Keratinocyte (primary cell): ENCODE measurements at regions not wholly inside any gene's neighbourhood (a gene's known extent, or its start where the extent isn't known, plus 50 kb on each side); places are given as distances from the start of the nearest gene placed in this dataset.

Experiments
- DNase-seq: peaks from one replicate; pipeline ENCODE4 v3.0.0-alpha.2; 2011; ENCODE audit warnings: low read depth, missing footprints, low spot score
- FAIRE-seq: peaks from 2 replicates; lab custom pipeline; 2011; peaks lifted over from hg19 to GRCh38; lab: Jason Lieb, UNC
- H2AFZ ChIP-seq: 2 replicates; pipeline ENCODE4 v1.6.0; 2012; ENCODE audit warnings: low read length, control low read depth, inconsistent platforms; ENCODE audit not compliant: control insufficient read depth
- H3K27ac ChIP-seq: 2 replicates; pipeline ENCODE4 v1.5.1; 2011; ENCODE audit warnings: low read length; ENCODE audit not compliant: control insufficient read depth, insufficient read depth
- H3K27me3 ChIP-seq: 3 replicates; pipeline ENCODE4 v1.6.0; 2011; ENCODE audit warnings: low read length; ENCODE audit not compliant: control insufficient read depth, insufficient read depth; ENCODE audit errors: extremely low read depth
- H3K36me3 ChIP-seq, 2 experiments: 2 replicates in 1 of 2; 3 replicates in 1 of 2; pipeline ENCODE4 v1.5.1; 2011; ENCODE audit warnings: low read length in 2 of 2, mild to moderate bottlenecking in 1 of 2; ENCODE audit not compliant: control insufficient read depth in 2 of 2, insufficient read depth in 2 of 2; ENCODE audit errors: extremely low read depth in 1 of 2
- H3K4me1 ChIP-seq: 3 replicates; pipeline ENCODE4 v1.5.1; 2011; ENCODE audit warnings: low read length; ENCODE audit not compliant: control insufficient read depth, insufficient read depth; ENCODE audit errors: extremely low read depth
- H3K4me2 ChIP-seq: 3 replicates; pipeline ENCODE4 v1.6.0; 2011; ENCODE audit warnings: low read depth, low read length; ENCODE audit not compliant: control insufficient read depth, insufficient read depth; ENCODE audit errors: extremely low read depth
- H3K4me3 ChIP-seq, 3 experiments: fragments of 200-600 bp in 1 of 3; sonication (generic) in 1 of 3; 2 replicates in 2 of 3; 3 replicates in 1 of 3; pipeline ENCODE4 v1.5.1; 2011 to 2016; ENCODE audit warnings: low read length in 3 of 3, mild to moderate bottlenecking in 3 of 3, control low read depth in 2 of 3, inconsistent platforms in 1 of 3, low read depth in 1 of 3, mixed read lengths in 1 of 3, mixed run types in 1 of 3, moderate library complexity in 1 of 3; ENCODE audit not compliant: control insufficient read depth in 2 of 3, insufficient read depth in 2 of 3; ENCODE audit errors: extremely low read depth in 1 of 3
- H3K79me2 ChIP-seq: 2 replicates; pipeline ENCODE4 v1.6.0; 2012; ENCODE audit warnings: low read length; ENCODE audit not compliant: control insufficient read depth, insufficient read depth
- H3K9ac ChIP-seq: 3 replicates; pipeline ENCODE4 v1.6.0; 2011; ENCODE audit warnings: low read length; ENCODE audit not compliant: control insufficient read depth, insufficient read depth; ENCODE audit errors: extremely low read depth
- H3K9me1 ChIP-seq: 3 replicates; pipeline ENCODE4 v1.6.0; 2011; ENCODE audit warnings: low read length; ENCODE audit not compliant: control insufficient read depth, insufficient read depth; ENCODE audit errors: extremely low read depth
- H3K9me3 ChIP-seq: 2 replicates; pipeline ENCODE4 v1.5.1; 2012; ENCODE audit warnings: low read depth, low read length; ENCODE audit not compliant: control insufficient read depth
- H4K20me1 ChIP-seq: 3 replicates; pipeline ENCODE4 v1.6.0; 2011; ENCODE audit warnings: low read length; ENCODE audit not compliant: control insufficient read depth, insufficient read depth; ENCODE audit errors: extremely low read depth
- CTCF ChIP-seq, 3 experiments: IDR thresholded peaks in 1 of 3; conservative IDR thresholded peaks in 1 of 3; optimal IDR thresholded peaks in 1 of 3; 2 replicates in 2 of 3; 3 replicates in 1 of 3; pipeline versions ENCODE3 to v1.5.1; 2011; ENCODE audit warnings: low read length in 3 of 3, mild to moderate bottlenecking in 3 of 3, moderate library complexity in 2 of 3, control low read depth in 1 of 3, inconsistent platforms in 1 of 3; ENCODE audit not compliant: insufficient read depth in 2 of 3; ENCODE audit errors: extremely low read depth in 1 of 3
- EZH2 ChIP-seq: IDR thresholded peaks from one replicate; pipeline ENCODE4 v1.6.1; 2012; ENCODE audit warnings: inconsistent platforms, mild to moderate bottlenecking, low read length, moderate library complexity
- dilution Hi-C: fragments of 300-500 bp; cut with MboI; formaldehyde crosslinking; loops from one replicate; pipeline ENCODE4 v1.7.0; 2020; ENCODE audit warnings: low sequenced_read_pairs; ENCODE audit not compliant: extremely low pct_ligation_motif_present

GRCh38 chr5:156219483-156220005 is 107.4 kb upstream of the SGCD start:
- Histone ChIP-seq H3K9ac (no peak overlapping the region), H3K27ac (no peak overlapping the region), H3K9me1 (no peaks in the 10 kb centered on the region), H4K20me1 (no peaks in the 10 kb centered on the region), H3K36me3 (no peaks in the 10 kb centered on the region), H3K4me3 (no peak overlapping the region), H3K9me3 (no peaks in the 10 kb centered on the region), H3K4me2 (no peak overlapping the region), H3K79me2 (no peaks in the 10 kb centered on the region), H3K27me3 (no peaks in the 10 kb centered on the region), H3K4me1 (no peaks in the 10 kb centered on the region), H2AFZ (no peak overlapping the region)
- TF ChIP-seq CTCF (optimal IDR thresholded peaks at IDR 0.05 in 1 of 3, IDR thresholded peaks at IDR 0.05 in 1 of 3, conservative IDR thresholded peaks at IDR 0.05 in 1 of 3; ENCODE audit: extremely low read depth in 1 of 3, insufficient read depth in 2 of 3, low read length in 3 of 3) = no peak
- no peak for TF ChIP-seq EZH2
- no peak for DNase-seq
- no peak for FAIRE-seq
- dilution Hi-C loops = no loop called here

GRCh38 chr5:156221816-156222215 is 105.1 kb upstream of the SGCD start:
- H3K36me3 ChIP-seq = no peaks in the 10 kb centered on the region
- no peak overlapping the region for H3K27ac ChIP-seq
- H4K20me1 ChIP-seq = no peaks in the 10 kb centered on the region
- dilution Hi-C loops = no loop called here
- no peak overlapping the region for H3K4me3 ChIP-seq
- FAIRE-seq (no peak), DNase-seq (no peak)
- no peaks in the 10 kb centered on the region for H3K9me3 ChIP-seq
- no peak overlapping the region for H3K9ac ChIP-seq
- H3K4me1 ChIP-seq = no peaks in the 10 kb centered on the region
- no peaks in the 10 kb centered on the region for H3K79me2 ChIP-seq
- no peaks in the 10 kb centered on the region for H3K9me1 ChIP-seq
- no peak overlapping the region for H3K4me2 ChIP-seq
- H2AFZ ChIP-seq = no peak overlapping the region
- TF ChIP-seq CTCF (optimal IDR thresholded peaks at IDR 0.05 in 1 of 3, IDR thresholded peaks at IDR 0.05 in 1 of 3, conservative IDR thresholded peaks at IDR 0.05 in 1 of 3; ENCODE audit: extremely low read depth in 1 of 3, insufficient read depth in 2 of 3, low read length in 3 of 3) = no peak
- no peak for TF ChIP-seq EZH2
- H3K27me3 ChIP-seq = no peaks in the 10 kb centered on the region
